Right lung (tissue), 2 donors: ENCODE measurements at regions not wholly inside any gene's neighbourhood (a gene's known extent, or its start where the extent isn't known, plus 50 kb on each side); places are given as distances from the start of the nearest gene placed in this dataset.
A peak's percentile ranks its signal among the peaks of the same experiment; 100 is the strongest.

ENCODE experiments used
- DNase-seq, 2 donors: peaks; one replicate each; pipeline ENCODE4 v3.0.0-alpha.2; 2013

DNA sequence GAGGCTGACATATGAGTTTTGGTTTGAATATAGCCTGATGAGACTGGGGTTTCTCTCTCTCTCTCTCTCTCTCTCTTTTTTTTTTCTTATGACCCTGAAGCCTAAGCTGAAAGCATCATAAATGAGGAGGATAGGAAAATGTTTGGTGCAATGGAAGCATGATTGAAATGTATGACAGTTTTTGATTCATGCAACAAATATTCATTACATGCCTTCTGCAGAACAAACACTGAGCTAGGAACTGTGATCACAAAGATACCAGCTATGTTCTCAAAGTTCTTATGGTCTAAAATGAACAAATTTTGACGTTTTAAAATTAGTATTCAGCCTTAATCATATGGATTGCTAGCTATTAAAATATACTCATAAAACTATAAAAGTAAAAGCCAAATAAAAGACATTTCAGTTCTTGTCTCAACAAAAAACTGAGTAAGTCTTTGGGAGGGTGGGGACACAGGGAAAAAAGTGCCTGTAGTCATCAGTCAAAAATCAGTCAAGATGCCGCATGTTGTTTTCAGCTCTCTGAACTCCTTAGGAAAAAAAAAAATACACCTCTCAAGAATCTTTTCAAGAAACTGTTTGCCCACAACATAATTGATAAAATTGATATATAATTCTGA is 57.2 kb downstream of the NKX6-1 start:
- DNase-seq: no peak

GRCh38 chr4:84439996-84440395 is 59.1 kb downstream of the NKX6-1 start:
- no peak for DNase-seq

DNA sequence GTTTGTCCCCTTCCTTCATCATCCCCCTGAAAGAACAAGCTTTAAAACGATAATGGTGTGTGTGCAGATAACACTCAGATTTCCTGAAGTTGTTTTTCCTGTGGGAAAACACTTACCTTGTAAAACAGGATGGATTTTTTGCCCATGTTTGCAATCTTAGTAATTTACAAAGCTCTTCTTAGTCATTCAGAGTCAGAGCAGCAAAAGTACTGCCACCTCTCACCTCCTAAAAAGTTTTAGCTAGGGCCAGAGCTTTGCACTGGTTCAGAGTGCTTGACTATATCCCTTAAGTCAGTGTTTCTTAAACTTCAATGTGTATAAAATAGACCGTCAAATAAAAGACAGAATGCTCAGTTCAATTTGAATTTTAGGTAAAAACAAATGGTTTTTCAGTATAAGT is 62.3 kb downstream of the NKX6-1 start:
- DNase-seq: no peak

- no peak for DNase-seq
These were observed 64.7 kb downstream of the NKX6-1 start for GRCh38 chr4:84434344-84434743.

DNA sequence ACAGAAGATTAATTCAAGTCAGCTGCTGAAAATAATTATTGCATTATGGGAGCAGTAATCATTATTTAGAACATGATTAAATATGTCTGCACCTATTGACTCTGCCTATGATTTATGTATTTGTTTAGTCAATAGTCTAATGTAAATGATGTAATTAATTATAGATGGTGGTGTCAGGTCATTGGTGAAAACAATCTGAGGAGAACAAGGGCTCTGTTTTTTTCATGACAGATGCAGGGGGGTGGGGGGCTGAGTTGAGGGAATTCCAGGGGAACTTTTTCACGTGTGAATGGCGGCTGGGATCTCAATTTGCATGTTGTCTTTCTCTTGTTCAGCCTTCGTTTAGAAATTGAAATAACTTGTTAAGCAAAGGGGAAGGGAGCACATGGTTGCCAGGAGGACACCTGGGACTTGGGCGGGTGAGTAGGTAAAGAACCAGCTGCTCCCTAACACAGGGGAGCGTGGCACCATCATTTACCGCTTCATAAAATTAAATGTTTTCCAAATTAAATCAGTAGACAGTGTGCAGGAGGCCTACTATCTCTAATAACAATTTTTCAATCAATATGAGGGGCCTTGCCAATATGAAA is 65.4 kb downstream of the NKX6-1 start:
- no peak for DNase-seq

- no peak for DNase-seq
These were observed 66.4 kb downstream of the NKX6-1 start for GRCh38 chr4:84432713-84433112.

DNA sequence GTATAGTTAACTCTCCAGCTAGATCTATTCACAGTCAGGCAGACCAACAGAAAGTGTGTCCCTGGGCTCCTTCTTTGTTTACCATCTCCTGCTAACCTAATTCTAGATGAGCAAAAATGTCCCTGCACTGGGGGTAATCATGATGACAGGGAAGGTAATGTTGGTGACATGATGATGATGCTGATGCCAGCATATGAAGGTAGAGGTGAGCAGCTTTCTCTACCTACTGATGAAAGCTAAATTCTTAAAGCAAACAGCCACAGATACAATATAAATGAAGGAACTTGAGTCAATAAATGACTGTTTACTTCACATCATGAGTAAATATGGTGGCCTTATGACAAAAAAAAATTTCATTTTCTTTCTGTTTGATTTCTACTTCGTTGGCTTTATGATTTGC is 78.5 kb downstream of the NKX6-1 start:
- DNase-seq: no peak

GRCh38 chr4:84419201-84419600 is 79.9 kb downstream of the NKX6-1 start:
- no peak for DNase-seq

DNA sequence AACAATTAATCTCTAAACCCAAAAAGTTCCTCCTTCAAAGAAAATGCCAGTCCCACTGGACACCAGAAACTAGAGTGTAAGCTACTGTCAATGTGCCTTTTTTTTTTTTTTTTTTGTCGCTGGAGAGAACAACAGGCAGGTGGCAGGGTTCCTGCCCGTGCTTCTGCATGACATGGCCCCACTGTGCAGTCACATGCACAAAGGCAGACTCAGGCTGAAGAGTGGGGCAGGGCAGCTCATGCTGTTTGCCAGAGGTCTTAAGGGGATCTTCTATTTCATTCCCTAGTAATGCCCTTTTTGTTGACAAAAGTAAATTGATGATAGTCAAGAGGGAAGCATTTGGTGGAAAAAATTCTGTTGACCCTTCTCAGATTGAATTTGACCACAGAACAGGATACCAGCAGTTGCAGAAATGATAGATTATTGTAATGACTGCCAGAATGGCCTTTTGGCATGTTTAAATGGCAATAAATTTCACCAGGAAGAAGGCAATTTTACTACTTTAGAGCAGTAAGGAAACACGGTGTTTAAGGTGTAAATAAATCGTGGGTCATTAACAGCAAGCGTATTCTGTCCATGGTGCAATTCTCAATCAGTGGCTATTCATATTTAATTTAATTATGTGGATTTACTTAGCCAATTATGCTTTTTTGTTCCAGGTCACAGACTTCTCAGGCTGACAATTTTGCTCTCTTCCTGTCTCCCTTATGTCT is 80.9 kb downstream of the NKX6-1 start:
- no peak for DNase-seq

- no peak for DNase-seq
These were observed 85.1 kb downstream of the NKX6-1 start for GRCh38 chr4:84413976-84414375.

DNA sequence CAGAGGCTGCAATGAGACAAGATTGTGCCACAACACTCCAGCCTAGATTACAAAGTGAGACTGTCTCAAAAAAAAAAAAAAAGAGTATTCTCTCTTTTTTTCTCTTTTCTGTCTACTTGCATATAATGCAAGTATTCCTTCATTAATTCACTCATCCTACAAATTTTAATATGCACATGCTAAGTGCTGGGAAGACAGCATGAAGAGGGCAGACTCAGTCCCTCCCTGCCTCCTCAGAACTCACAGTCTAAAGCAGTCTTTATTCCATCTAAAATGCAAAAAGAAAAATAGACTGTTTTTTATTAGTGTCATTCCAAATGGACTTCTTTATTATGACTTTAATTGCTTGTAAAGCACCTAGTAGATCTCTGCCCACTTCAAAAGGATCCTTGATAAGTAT is 85.6 kb downstream of the NKX6-1 start:
- DNase-seq: no peak

DNA sequence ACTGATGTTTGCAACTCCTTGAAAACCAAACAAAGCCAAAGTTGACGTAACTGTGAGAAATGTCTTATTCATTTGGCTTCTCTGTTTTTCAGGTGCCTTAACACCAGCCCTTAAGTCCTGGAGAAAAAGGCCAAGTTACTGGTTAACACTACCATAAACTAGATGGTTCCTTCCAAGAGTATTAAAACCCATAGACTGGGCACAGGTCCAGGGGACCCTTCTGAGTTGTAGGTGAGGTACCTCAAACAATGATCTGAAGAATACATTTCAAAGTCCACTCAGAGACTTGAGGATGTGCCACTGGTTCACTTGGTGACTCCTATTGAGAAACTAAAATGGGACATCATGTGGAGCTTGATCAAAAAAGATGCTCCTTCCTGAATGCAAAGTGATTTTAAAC is 87.0 kb downstream of the NKX6-1 start:
- DNase-seq: no peak

DNA sequence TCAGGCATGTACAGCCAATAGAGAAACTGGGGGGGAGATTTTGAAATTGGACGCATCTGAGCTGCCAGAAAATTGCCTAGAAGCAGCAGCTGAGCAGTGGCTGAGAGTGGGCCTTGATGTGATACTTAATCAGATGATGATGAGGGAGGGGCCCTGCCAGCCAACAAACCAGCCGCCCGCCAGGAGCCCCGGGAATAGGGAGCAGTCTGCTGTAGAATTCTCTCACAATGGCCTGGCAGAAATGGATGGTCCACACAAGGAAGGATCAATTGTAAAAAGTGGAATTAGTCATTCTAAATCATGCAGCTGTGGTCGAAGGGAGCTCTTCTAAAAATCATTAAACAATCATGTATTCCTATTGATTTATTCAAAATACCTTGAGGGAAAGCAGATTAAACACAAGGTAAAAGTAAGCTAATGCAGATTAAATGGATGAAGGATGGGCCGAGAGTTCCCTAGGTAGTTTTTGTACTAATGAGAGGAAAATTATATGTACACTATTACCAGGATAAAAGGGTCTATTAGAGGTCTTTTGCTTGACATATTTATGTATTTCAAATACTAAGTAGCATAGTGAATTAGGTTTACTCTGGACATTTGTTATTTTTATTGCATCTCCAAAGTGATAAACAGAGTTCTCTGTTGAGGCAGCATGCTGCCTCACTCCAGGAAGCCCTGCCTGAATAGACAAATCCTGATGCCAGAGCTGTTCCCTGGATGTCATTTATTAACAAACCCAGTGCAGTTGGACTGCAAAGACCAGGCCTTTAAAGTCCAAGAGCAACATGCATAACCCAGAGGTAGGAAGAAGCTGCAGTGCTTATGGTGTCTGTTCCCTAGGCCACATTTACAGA is 91.3 kb downstream of the NKX6-1 start:
- DNase-seq: no peak

- no peak for DNase-seq
These were observed 95.4 kb downstream of the NKX6-1 start for GRCh38 chr4:84403656-84404055.

GRCh38 chr4:84401701-84402306 is 97.3 kb downstream of the NKX6-1 start:
- DNase-seq: peak; percentile 20 to 27

DNA sequence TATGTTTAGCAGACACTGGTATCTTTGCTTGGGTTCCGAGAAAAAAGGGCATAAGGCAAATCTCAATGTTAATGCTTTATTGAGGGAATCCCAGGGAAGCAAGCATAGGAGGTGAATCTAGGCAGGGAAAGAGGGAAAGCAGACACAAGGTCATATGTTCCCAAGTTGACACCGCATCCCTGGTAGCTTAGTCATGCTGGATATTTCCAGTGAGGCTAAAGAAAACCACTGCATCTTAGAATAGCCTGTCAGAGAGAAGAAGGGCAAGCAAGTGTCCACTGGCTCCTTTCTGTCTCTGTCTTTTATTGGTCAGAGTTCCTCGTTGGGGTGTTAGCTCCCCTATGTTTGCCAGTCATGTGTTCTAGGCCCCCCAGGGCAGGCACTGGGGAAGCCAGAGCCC is 104.7 kb downstream of the NKX6-1 start:
- DNase-seq: no peak

GRCh38 chr4:84392951-84393590 is 106.0 kb downstream of the NKX6-1 start:
- no peak for DNase-seq

GRCh38 chr4:84389406-84389805 is 109.7 kb downstream of the NKX6-1 start:
- no peak for DNase-seq

DNA sequence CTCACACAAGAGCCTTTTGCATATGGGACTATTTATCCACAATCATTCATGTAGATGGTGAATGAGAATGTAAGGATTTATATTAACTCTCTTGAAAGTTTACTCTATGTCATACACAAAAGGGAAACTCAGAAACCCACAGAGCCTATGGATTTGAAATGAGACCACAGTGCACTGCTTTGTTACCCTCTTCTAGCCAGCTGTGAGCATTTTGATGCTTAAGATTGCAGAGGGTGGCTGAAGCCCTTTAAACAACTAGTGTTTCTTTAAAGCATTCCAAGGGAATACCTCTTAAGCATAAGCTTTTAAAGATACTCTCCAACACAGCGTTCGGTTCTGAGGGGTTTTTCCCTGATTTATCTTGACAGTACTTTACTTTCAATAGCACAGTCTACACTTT is 113.9 kb downstream of the NKX6-1 start:
- no peak for DNase-seq

DNA sequence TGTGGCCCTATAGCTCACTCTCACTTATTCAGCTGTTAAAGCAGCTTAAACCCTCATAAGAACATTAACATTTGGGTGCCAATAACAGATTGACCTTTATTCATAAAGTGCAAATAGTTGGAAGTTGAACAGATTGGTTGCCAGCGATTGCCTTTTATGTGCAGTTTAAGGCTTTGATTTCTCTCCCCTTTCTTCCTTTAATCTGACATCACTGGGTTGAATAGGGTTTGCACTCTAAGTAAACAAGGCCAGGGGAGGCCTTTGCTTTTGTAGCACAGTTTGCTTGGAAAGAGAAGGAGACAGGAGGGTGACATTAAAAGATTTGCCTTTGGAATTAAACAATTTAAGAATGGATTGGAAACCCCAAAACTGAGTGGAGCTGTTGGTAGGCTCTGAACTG is 114.3 kb downstream of the NKX6-1 start:
- no peak for DNase-seq

GRCh38 chr4:84381759-84382158 is 117.3 kb downstream of the NKX6-1 start:
- DNase-seq: no peak
